ENCODE measurements at regions not wholly inside any gene's neighbourhood (a gene's known extent, or its start where the extent isn't known, plus 50 kb on each side); places are given as distances from the start of the nearest gene placed in this dataset.

DNA sequence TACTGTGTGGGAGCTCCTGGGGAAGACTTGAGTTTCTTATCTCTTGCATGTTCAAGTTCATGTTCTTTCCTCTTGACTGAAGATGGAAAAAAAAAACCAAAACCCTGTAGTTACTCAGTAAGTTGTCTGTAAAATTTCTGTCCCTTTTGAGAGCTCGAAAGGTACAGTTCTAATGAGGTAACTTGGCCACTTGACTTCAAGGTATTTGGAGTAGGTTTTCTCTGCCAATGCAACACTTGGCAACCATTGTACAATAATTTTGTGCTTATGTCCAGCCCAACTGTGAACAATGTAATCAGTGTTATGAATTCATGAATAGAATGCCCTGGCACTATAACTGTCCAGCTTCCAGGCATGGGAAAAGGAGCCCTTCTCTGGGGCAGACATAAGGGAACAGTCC is 111.0 kb downstream of the LIPG start:
- TF ChIP-seq CTCF (IDR thresholded peaks at IDR 0.05) (no peak), POLR2A (IDR thresholded peaks at IDR 0.05) (no peak)
